HepG2 (cell line): ENCODE measurements at regions not wholly inside any gene's neighbourhood (a gene's known extent, or its start where the extent isn't known, plus 50 kb on each side); places are given as distances from the start of the nearest gene placed in this dataset.

ENCODE experiments used
- BATF2 ChIP-seq: sonication (generic); formaldehyde crosslinking; IDR thresholded peaks from 2 replicates; pipeline ENCODE4 v1.8.0; 2022; ENCODE audit warnings: mild to moderate bottlenecking, missing genetic modification reagents, moderate library complexity
- CBX1 ChIP-seq: IDR thresholded peaks from one replicate; pipeline ENCODE4 v1.6.1; 2016; ENCODE audit warnings: antibody characterized with exemption, low read depth
- CTCF ChIP-seq: sonication (generic); formaldehyde crosslinking; IDR thresholded peaks from 2 replicates; pipeline ENCODE4 v1.5.0; 2020; ENCODE audit warnings: mild to moderate bottlenecking, missing genetic modification reagents, moderate library complexity
- DPF2 ChIP-seq: sonication (generic); formaldehyde crosslinking; IDR thresholded peaks from 2 replicates; pipeline ENCODE4 v1.4.0; 2020; ENCODE audit warnings: mild to moderate bottlenecking, low read depth, missing genetic modification reagents, borderline replicate concordance
- GZF1 ChIP-seq: sonication (generic); formaldehyde crosslinking; IDR thresholded peaks from 2 replicates; pipeline ENCODE4 v1.5.1; 2020; ENCODE audit warnings: mild to moderate bottlenecking, missing genetic modification reagents
- HMG20B ChIP-seq: conservative IDR thresholded peaks from 2 replicates; pipeline ENCODE4 v1.6.1; 2016; ENCODE audit warnings: missing genetic modification reagents, missing compliant biosample characterization
- KMT2A ChIP-seq: sonication (generic); formaldehyde crosslinking; IDR thresholded peaks from 2 replicates; pipeline ENCODE4 v1.4.0; 2020; ENCODE audit warnings: missing genetic modification reagents
- NFRKB ChIP-seq: fragments of 450-650 bp; IDR thresholded peaks from 2 replicates; pipeline ENCODE4 v1.6.1; 2017
- PAX8 ChIP-seq: sonication (generic); formaldehyde crosslinking; IDR thresholded peaks from 2 replicates; pipeline ENCODE4 v1.8.0; 2022; ENCODE audit warnings: mild to moderate bottlenecking, missing genetic modification reagents, borderline replicate concordance
- POGZ ChIP-seq: sonication (generic); formaldehyde crosslinking; IDR thresholded peaks from 2 replicates; pipeline ENCODE4 v1.4.0; 2020; ENCODE audit warnings: mild to moderate bottlenecking, missing genetic modification reagents
- POLR2G ChIP-seq: fragments of 200-400 bp; formaldehyde crosslinking; IDR thresholded peaks from 2 replicates; pipeline ENCODE4 v1.6.1; 2018; ENCODE audit warnings: mild to moderate bottlenecking, low read depth, low read length, moderate library complexity
- RAD21 ChIP-seq: fragments of 450-650 bp; formaldehyde crosslinking; IDR thresholded peaks from 2 replicates; pipeline ENCODE4 v1.5.0; 2020; ENCODE audit warnings: mild to moderate bottlenecking
- SOX13 ChIP-seq, 3 experiments: fragments of 450-650 bp in 1 of 3; sonication (generic) in 1 of 3; formaldehyde crosslinking in 1 of 3; IDR thresholded peaks in 2 of 3; conservative IDR thresholded peaks in 1 of 3; 2 replicates each; pipeline versions ENCODE4 v1.5.0 to v1.6.1; 2016 to 2020; ENCODE audit warnings: antibody characterized with exemption in 1 of 3, mild to moderate bottlenecking in 1 of 3, missing compliant biosample characterization in 1 of 3, missing genetic modification reagents in 1 of 3, moderate library complexity in 1 of 3
- SOX5 ChIP-seq: IDR thresholded peaks from 2 replicates; pipeline ENCODE4 v1.6.1; 2016; ENCODE audit warnings: borderline replicate concordance
- SOX6 ChIP-seq, 2 experiments: fragments of 450-650 bp in 1 of 2; sonication (generic) in 1 of 2; formaldehyde crosslinking in 1 of 2; IDR thresholded peaks; 2 replicates each; pipeline versions ENCODE4 v1.4.0 to v1.6.1; 2017 to 2020; ENCODE audit warnings: antibody characterized with exemption in 1 of 2, mild to moderate bottlenecking in 1 of 2, missing genetic modification reagents in 1 of 2
- TOPORS ChIP-seq: sonication (generic); formaldehyde crosslinking; IDR thresholded peaks from 2 replicates; pipeline ENCODE4 v1.8.0; 2023; ENCODE audit warnings: mild to moderate bottlenecking, missing genetic modification reagents
- ZHX2 ChIP-seq, 2 experiments: sonication (generic) in 1 of 2; formaldehyde crosslinking in 1 of 2; IDR thresholded peaks; 2 replicates each; pipeline versions ENCODE4 v1.6.1 to v1.9.0; 2014 to 2022; ENCODE audit warnings: antibody characterized with exemption in 1 of 2, borderline replicate concordance in 1 of 2, inconsistent platforms in 1 of 2, low read depth in 1 of 2, missing genetic modification reagents in 1 of 2
- ZSCAN30 ChIP-seq: sonication (generic); formaldehyde crosslinking; IDR thresholded peaks from 2 replicates; pipeline ENCODE4 v1.5.0; 2020; ENCODE audit warnings: mild to moderate bottlenecking, missing genetic modification reagents

GRCh38 chr2:147045113-147045512 is 799.7 kb upstream of the ACVR2A start (continued):
- no peak for TF ChIP-seq CBX1
- no peak for TF ChIP-seq POLR2G
- TF ChIP-seq KMT2A (CRISPR knock-in tag) = no peak
- peak; percentile 35; the same call in 1 of the 2 replicates for TF ChIP-seq SOX5 (CRISPR knock-in tag)
- TF ChIP-seq GZF1 = no peak
- TF ChIP-seq SOX13 (IDR thresholded peaks at IDR 0.05) = no peak
- TF ChIP-seq SOX13 (CRISPR knock-in tag; conservative IDR thresholded peaks at IDR 0.05 in 1 of 2, IDR thresholded peaks at IDR 0.05 in 1 of 2) = peak in 1 of 2 experiments; percentile 37; a peak in 2 of 4 replicates
- TF ChIP-seq PAX8 = no peak
- peak; percentile 70 for TF ChIP-seq CTCF
- no peak for TF ChIP-seq SOX6 (IDR thresholded peaks at IDR 0.05)
- peak; percentile 69 for TF ChIP-seq SOX6 (CRISPR knock-in tag; IDR thresholded peaks at IDR 0.05)
- no peak for TF ChIP-seq ZHX2 (IDR thresholded peaks at IDR 0.05; ENCODE audit: low read depth)
- no peak for TF ChIP-seq ZHX2 (CRISPR knock-in tag; IDR thresholded peaks at IDR 0.05; ENCODE audit: borderline replicate concordance)
- TF ChIP-seq HMG20B = no peak
- no peak for TF ChIP-seq ZSCAN30 (CRISPR knock-in tag)
- TF ChIP-seq POGZ (CRISPR knock-in tag) = 0 out of 2 replicates have a peak, but pooled peaks have one; percentile 18
- no peak for TF ChIP-seq DPF2
- TF ChIP-seq BATF2 = no peak
- no peak for TF ChIP-seq TOPORS (CRISPR knock-in tag)
- no peak for TF ChIP-seq NFRKB
- peak; percentile 48; the same call in 1 of the 2 replicates for TF ChIP-seq RAD21
- TF ChIP-seq, all 625 proteins: peak for 13
